ENCODE measurements at regions not wholly inside any gene's neighbourhood (a gene's known extent, or its start where the extent isn't known, plus 50 kb on each side); places are given as distances from the start of the nearest gene placed in this dataset.

DNA sequence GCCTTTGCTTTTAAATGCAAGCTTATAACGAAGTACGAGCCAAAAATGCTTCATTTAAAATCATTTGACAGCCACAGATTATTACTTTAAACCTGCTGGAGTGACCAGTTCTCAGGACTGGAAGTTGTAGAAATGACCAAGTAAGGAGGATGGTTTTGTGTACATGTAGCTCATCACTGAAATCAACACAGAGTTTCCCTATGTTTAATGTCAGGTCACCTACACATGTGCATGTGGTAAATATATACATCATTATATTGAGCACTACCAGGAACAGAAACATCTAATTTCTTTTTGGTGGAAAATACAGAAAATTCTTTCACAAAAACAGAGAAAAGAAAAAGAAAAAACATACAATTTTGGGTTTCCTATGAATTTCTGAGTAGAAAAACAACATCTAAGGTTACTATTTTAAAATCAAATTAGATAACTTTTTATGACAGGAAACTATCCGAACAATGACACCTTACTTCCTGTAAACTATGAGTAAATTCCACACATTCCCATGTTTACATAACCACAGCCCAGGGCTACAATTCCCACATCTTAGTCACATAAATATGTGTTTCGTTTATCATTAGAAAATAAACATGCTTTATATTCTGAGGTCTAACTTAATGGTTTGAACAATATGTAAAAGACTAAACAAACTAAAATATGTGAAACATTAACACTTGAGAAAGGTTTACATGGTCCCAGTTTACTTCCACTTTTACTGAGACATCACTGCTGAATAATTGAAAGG, 73.6 kb downstream of the ZNF281 start:
- H3K27me3 ChIP-seq (ENCODE audit: control insufficient read depth, insufficient read depth, low read length), result no peaks in the 10 kb centered on the region
- H3K4me3 Mint-ChIP-seq, result no peak overlapping the region
- H3K4me1 Mint-ChIP-seq, result peaks cover 10 to 13% of the 10 kb centered on the region in 2 donors
- H3K4me1 ChIP-seq (ENCODE audit: control insufficient read depth, insufficient read depth, low read length), result no peaks in the 10 kb centered on the region
- 87% methylated on average over 3 of the region's 4 CpGs for WGBS (ENCODE audit: insufficient coverage)
- no peak overlapping the region for H3K27ac ChIP-seq (ENCODE audit: low read length)
- H3K36me3 ChIP-seq (ENCODE audit: control insufficient read depth, insufficient read depth, low read length), result no peaks in the 10 kb centered on the region
- peaks cover 0 to under 1% of the 10 kb centered on the region in 2 donors for H3K27me3 Mint-ChIP-seq (ENCODE audit: low read depth in 2 of 2)
- no peaks in the 10 kb centered on the region for H3K36me3 Mint-ChIP-seq
- TF ChIP-seq, protein P1, sequence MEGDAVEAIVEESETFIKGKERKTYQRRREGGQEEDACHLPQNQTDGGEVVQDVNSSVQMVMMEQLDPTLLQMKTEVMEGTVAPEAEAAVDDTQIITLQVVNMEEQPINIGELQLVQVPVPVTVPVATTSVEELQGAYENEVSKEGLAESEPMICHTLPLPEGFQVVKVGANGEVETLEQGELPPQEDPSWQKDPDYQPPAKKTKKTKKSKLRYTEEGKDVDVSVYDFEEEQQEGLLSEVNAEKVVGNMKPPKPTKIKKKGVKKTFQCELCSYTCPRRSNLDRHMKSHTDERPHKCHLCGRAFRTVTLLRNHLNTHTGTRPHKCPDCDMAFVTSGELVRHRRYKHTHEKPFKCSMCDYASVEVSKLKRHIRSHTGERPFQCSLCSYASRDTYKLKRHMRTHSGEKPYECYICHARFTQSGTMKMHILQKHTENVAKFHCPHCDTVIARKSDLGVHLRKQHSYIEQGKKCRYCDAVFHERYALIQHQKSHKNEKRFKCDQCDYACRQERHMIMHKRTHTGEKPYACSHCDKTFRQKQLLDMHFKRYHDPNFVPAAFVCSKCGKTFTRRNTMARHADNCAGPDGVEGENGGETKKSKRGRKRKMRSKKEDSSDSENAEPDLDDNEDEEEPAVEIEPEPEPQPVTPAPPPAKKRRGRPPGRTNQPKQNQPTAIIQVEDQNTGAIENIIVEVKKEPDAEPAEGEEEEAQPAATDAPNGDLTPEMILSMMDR (IDR thresholded peaks at IDR 0.05), result no peak
- DNase-seq (no peak), ATAC-seq (no peak)
- no peaks in the 10 kb centered on the region for H3K9me3 ChIP-seq (ENCODE audit: control insufficient read depth, insufficient read depth, low read length)
- no peaks in the 10 kb centered on the region for H3K9me3 Mint-ChIP-seq
- no peak overlapping the region for H3K27ac Mint-ChIP-seq
- intact Hi-C loops (cut with micrococcal nuclease), result no loop called here
- no peak overlapping the region for H3K4me3 ChIP-seq (ENCODE audit: low read length)

DNA sequence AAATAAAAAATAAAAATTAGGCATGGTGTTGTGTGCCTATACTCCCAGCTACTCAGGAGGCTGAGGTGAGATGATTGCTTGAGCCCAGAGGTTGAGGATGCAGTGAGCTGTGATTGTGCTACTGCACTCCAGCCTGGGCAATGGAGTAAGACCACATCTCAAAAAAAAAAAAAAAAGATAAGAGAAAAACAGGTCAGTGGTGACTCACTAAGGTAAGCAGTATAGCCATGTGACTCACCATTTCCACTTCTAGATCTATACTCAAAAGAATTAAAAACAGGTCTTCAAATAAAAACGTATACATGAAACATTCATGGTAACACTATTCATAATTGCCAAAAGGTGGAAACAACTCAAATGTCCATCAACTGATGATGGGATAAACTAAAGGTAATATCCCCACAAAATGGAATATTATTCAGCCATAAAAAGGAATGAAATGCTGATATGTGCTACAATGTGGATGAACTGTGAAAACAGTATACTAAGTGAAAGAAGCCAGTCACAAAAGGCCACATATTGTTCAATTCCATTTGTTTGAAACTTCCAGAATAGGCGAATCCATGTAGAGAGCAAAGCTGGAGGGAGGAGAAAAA, 75.1 kb downstream of the ZNF281 start:
- H3K27ac ChIP-seq (ENCODE audit: low read length), result no peak overlapping the region
- H3K4me3 ChIP-seq (ENCODE audit: low read length), result no peak overlapping the region
- H3K36me3 Mint-ChIP-seq, result no peaks in the 10 kb centered on the region
- no peaks in the 10 kb centered on the region for H3K36me3 ChIP-seq (ENCODE audit: control insufficient read depth, insufficient read depth, low read length)
- 94% methylated on average over 1 of the region's 2 CpGs for WGBS (ENCODE audit: insufficient coverage)
- H3K4me1 ChIP-seq (ENCODE audit: control insufficient read depth, insufficient read depth, low read length), result no peaks in the 10 kb centered on the region
- intact Hi-C loops (cut with micrococcal nuclease), result no loop called here
- H3K4me3 Mint-ChIP-seq, result no peak overlapping the region
- H3K27ac Mint-ChIP-seq, result no peak overlapping the region
- H3K27me3 ChIP-seq (ENCODE audit: control insufficient read depth, insufficient read depth, low read length), result no peaks in the 10 kb centered on the region
- H3K4me1 Mint-ChIP-seq, result peaks cover 10 to 13% of the 10 kb centered on the region in 2 donors
- TF ChIP-seq, protein P1 (IDR thresholded peaks at IDR 0.05), result no peak
- peaks cover 0 to 2% of the 10 kb centered on the region in 2 donors for H3K27me3 Mint-ChIP-seq (ENCODE audit: low read depth in 2 of 2)
- H3K9me3 ChIP-seq (ENCODE audit: control insufficient read depth, insufficient read depth, low read length), result no peaks in the 10 kb centered on the region
- ATAC-seq (no peak), DNase-seq (no peak)
- H3K9me3 Mint-ChIP-seq, result no peaks in the 10 kb centered on the region

DNA sequence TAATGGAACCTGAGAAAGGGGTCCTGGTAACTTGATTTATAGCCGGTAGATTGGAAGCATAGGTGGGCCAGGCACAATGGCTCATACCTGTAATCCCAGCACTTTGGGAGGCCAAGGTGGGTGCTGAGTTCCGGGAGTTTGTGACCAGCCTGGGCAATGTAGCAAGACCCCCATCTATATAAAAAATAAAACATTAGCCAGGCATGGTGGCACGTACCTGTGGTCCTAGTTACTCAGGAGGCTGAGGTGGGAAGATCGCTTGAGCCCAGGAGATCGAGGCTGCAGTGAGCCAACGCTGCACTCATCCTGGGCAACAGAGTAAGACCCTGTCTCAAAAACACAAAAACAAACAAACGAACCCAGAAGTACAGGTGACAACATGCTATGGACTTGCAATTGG, 76.5 kb downstream of the ZNF281 start:
- intact Hi-C loops (cut with micrococcal nuclease), result no loop called here
- Mint-ChIP-seq H3K27ac (no peak overlapping the region), H3K4me3 (no peak overlapping the region), H3K36me3 (no peaks in the 10 kb centered on the region), H3K9me3 (no peaks in the 10 kb centered on the region), H3K27me3 (ENCODE audit: low read depth in 2 of 2) (peaks cover 1 to 2% of the 10 kb centered on the region in 2 donors), H3K4me1 (peaks cover 10 to 13% of the 10 kb centered on the region in 2 donors)
- H3K4me1 ChIP-seq (ENCODE audit: control insufficient read depth, insufficient read depth, low read length), result no peaks in the 10 kb centered on the region
- DNase-seq, result no peak
- H3K4me3 ChIP-seq (ENCODE audit: low read length), result no peak overlapping the region
- TF ChIP-seq, protein P1 (IDR thresholded peaks at IDR 0.05), result no peak
- no peak for ATAC-seq
- no peaks in the 10 kb centered on the region for H3K9me3 ChIP-seq (ENCODE audit: control insufficient read depth, insufficient read depth, low read length)
- no peaks in the 10 kb centered on the region for H3K27me3 ChIP-seq (ENCODE audit: control insufficient read depth, insufficient read depth, low read length)
- H3K27ac ChIP-seq (ENCODE audit: low read length), result no peak overlapping the region
- H3K36me3 ChIP-seq (ENCODE audit: control insufficient read depth, insufficient read depth, low read length), result no peaks in the 10 kb centered on the region
- 94% methylated on average over 7 of the region's 7 CpGs for WGBS (ENCODE audit: insufficient coverage)
